ENCODE measurements at regions not wholly inside any gene's neighbourhood (a gene's known extent, or its start where the extent isn't known, plus 50 kb on each side); places are given as distances from the start of the nearest gene placed in this dataset.
"Not testable (repeated sequence)": the region's sequence is repeated elsewhere in the genome, so short reads cannot be mapped to it uniquely, and the experiment has no call there.

GRCh38 chr1:184170719-184171118 lies 119.2 kb downstream of the TSEN15 start:
- H3K4me3 ChIP-seq (replicated peaks in 1 of 2; ENCODE audit: low read depth in 2 of 2, low read length in 2 of 2), result no peak overlapping the region
- no peak for DNase-seq (ENCODE audit: low read depth in 2 of 2)
- no peak for TF ChIP-seq CTCF (IDR thresholded peaks at IDR 0.05; ENCODE audit: low read depth, low read length)

- no peak for DNase-seq (ENCODE audit: low read depth in 2 of 2)
- TF ChIP-seq CTCF (IDR thresholded peaks at IDR 0.05; ENCODE audit: low read depth, low read length), result no peak
- no peak overlapping the region for H3K4me3 ChIP-seq (replicated peaks in 1 of 2; ENCODE audit: low read depth in 2 of 2, low read length in 2 of 2)
Measured at GRCh38 chr1:184176058-184176457, 124.5 kb downstream of the TSEN15 start.

GRCh38 chr1:184181044-184181443 lies 129.5 kb downstream of the TSEN15 start:
- no peak overlapping the region for H3K4me3 ChIP-seq (replicated peaks in 1 of 2; ENCODE audit: low read depth in 2 of 2, low read length in 2 of 2)
- no peak for DNase-seq (ENCODE audit: low read depth in 2 of 2)
- TF ChIP-seq CTCF (IDR thresholded peaks at IDR 0.05; ENCODE audit: low read depth, low read length), result no peak

GRCh38 chr1:184183919-184184318 lies 132.4 kb downstream of the TSEN15 start:
- DNase-seq (ENCODE audit: low read depth in 2 of 2), result no peak
- no peak for TF ChIP-seq CTCF (IDR thresholded peaks at IDR 0.05; ENCODE audit: low read depth, low read length)
- no peak overlapping the region for H3K4me3 ChIP-seq (replicated peaks in 1 of 2; ENCODE audit: low read depth in 2 of 2, low read length in 2 of 2)

- DNase-seq (ENCODE audit: low read depth in 2 of 2); H3K4me3 ChIP-seq (replicated peaks in 1 of 2; ENCODE audit: low read depth in 2 of 2, low read length in 2 of 2): not testable (repeated sequence)
Measured at GRCh38 chr1:184184614-184185013, 133.1 kb downstream of the TSEN15 start.

DNA sequence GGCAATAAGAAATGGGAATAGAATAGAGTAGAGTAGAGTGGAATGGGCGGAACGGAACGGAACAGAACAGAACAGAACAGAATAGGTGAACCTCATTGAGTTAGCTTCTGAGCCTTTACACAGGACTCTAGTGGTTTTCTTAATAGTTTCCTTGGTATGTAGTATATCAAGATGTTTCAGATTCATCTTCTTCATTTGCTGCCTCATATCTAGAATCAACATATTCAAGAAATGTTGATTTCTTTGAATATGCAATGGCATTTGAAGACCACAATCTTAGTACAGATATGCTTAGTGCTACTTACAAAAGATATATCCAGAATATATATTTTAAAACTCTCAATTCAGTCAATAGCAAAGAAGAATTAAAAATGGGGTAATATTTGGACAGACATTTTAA lies 133.8 kb downstream of the TSEN15 start:
- no peak for DNase-seq (ENCODE audit: low read depth in 2 of 2)
- TF ChIP-seq CTCF (IDR thresholded peaks at IDR 0.05; ENCODE audit: low read depth, low read length), result no peak

GRCh38 chr1:184186167-184186566 lies 134.6 kb downstream of the TSEN15 start:
- no peak overlapping the region for H3K4me3 ChIP-seq (replicated peaks in 1 of 2; ENCODE audit: low read depth in 2 of 2, low read length in 2 of 2)
- TF ChIP-seq CTCF (IDR thresholded peaks at IDR 0.05; ENCODE audit: low read depth, low read length), result no peak
- no peak for DNase-seq (ENCODE audit: low read depth in 2 of 2)

More for the DNA sequence above, 133.8 kb downstream of the TSEN15 start:
- H3K4me3 ChIP-seq (replicated peaks in 1 of 2; ENCODE audit: low read depth in 2 of 2, low read length in 2 of 2), result no peak overlapping the region
